Neural crest cell (in vitro differentiated cells): ENCODE measurements at regions not wholly inside any gene's neighbourhood (a gene's known extent, or its start where the extent isn't known, plus 50 kb on each side); places are given as distances from the start of the nearest gene placed in this dataset.

Experiments
- DNase-seq: peaks from one replicate; pipeline ENCODE4 v3.0.0; 2021; ENCODE audit warnings: low read depth, mixed read lengths, low spot score
- H3K27ac Mint-ChIP-seq: one replicate; pipeline ENCODE4 v1.8.0; 2021; ENCODE audit warnings: mild to moderate bottlenecking, mixed read lengths; ENCODE audit not compliant: unreplicated experiment
- H3K27me3 Mint-ChIP-seq: 2 replicates; pipeline ENCODE4 v1.8.0; 2021; ENCODE audit warnings: low read depth, mild to moderate bottlenecking, mixed read lengths
- H3K36me3 Mint-ChIP-seq: 2 replicates; pipeline ENCODE4 v1.8.0; 2021; ENCODE audit warnings: low read depth, mild to moderate bottlenecking, mixed read lengths
- H3K4me1 Mint-ChIP-seq: 2 replicates; pipeline ENCODE4 v1.8.0; 2021; ENCODE audit warnings: mixed read lengths
- H3K4me3 Mint-ChIP-seq: one replicate; pipeline ENCODE4 v1.8.0; 2021; ENCODE audit warnings: mild to moderate bottlenecking, mixed read lengths
- H3K9me3 Mint-ChIP-seq: 2 replicates; pipeline ENCODE4 v1.8.0; 2021; ENCODE audit warnings: mixed read lengths
- CTCF ChIP-seq: fragments of 200-600 bp; sonication (generic); conservative IDR thresholded peaks from 2 replicates; pipeline ENCODE4 v1.5.0; 2021; ENCODE audit warnings: antibody characterized with exemption, mild to moderate bottlenecking

- no peaks in the 10 kb centered on the region for H3K4me1 Mint-ChIP-seq
- H3K27me3 Mint-ChIP-seq: no peaks in the 10 kb centered on the region
- H3K9me3 Mint-ChIP-seq: no peaks in the 10 kb centered on the region
- no peak for TF ChIP-seq CTCF
- H3K36me3 Mint-ChIP-seq: no peaks in the 10 kb centered on the region
- H3K4me3 Mint-ChIP-seq: no peak overlapping the region
- no peak overlapping the region for H3K27ac Mint-ChIP-seq
- DNase-seq: no peak
Observed at GRCh38 chr2:239521518-239521815, 120.6 kb upstream of the HDAC4 start.

GRCh38 chr2:239520811-239521517 is 120.1 kb upstream of the HDAC4 start:
- no peak for TF ChIP-seq CTCF
- H3K27ac Mint-ChIP-seq: peak overlapping the region; percentile 19
- H3K4me1 Mint-ChIP-seq: no peaks in the 10 kb centered on the region
- H3K27me3 Mint-ChIP-seq: no peaks in the 10 kb centered on the region
- H3K4me3 Mint-ChIP-seq: no peak overlapping the region
- no peaks in the 10 kb centered on the region for H3K9me3 Mint-ChIP-seq
- H3K36me3 Mint-ChIP-seq: no peaks in the 10 kb centered on the region
- DNase-seq: no peak

GRCh38 chr2:239519921-239520585 is 119.2 kb upstream of the HDAC4 start:
- Mint-ChIP-seq H3K27ac (no peak overlapping the region), H3K4me3 (no peak overlapping the region), H3K36me3 (no peaks in the 10 kb centered on the region), H3K27me3 (peaks cover 2% of the 10 kb centered on the region), H3K4me1 (no peaks in the 10 kb centered on the region), H3K9me3 (no peaks in the 10 kb centered on the region)
- DNase-seq: no peak
- no peak for TF ChIP-seq CTCF

GRCh38 chr2:239519089-239519920 is 118.5 kb upstream of the HDAC4 start:
- Mint-ChIP-seq H3K27me3 (peaks cover 2% of the 10 kb centered on the region), H3K4me1 (no peaks in the 10 kb centered on the region), H3K9me3 (no peaks in the 10 kb centered on the region), H3K27ac (no peak overlapping the region), H3K4me3 (no peak overlapping the region), H3K36me3 (no peaks in the 10 kb centered on the region)
- TF ChIP-seq CTCF: no peak
- no peak for DNase-seq

- Mint-ChIP-seq H3K36me3 (no peaks in the 10 kb centered on the region), H3K4me3 (no peak overlapping the region), H3K4me1 (no peaks in the 10 kb centered on the region), H3K27ac (no peak overlapping the region), H3K9me3 (no peaks in the 10 kb centered on the region), H3K27me3 (peaks cover 2% of the 10 kb centered on the region)
- no peak for TF ChIP-seq CTCF
- no peak for DNase-seq
Observed at GRCh38 chr2:239518286-239519088, 117.7 kb upstream of the HDAC4 start.
